Adrenal gland (tissue), 9 donors: ENCODE measurements at regions not wholly inside any gene's neighbourhood (a gene's known extent, or its start where the extent isn't known, plus 50 kb on each side); places are given as distances from the start of the nearest gene placed in this dataset.

Experiments
- DNase-seq, 7 donors: peaks; one replicate each; pipeline ENCODE4 v3.0.0-alpha.2; 2019 to 2020
- H3K27ac ChIP-seq, 5 donors: fragments of 200-600 bp; sonication (generic) in 4 of 5; 1 replicate in 3 of 5; 2 replicates in 2 of 5; pipeline versions ENCODE4 v1.5.1 to v1.8.0; 2016 to 2020; ENCODE audit warnings: mild to moderate bottlenecking in 1 of 5
- H3K27me3 ChIP-seq: fragments of 200-600 bp; 2 replicates; pipeline ENCODE4 v1.8.0; 2021
- H3K36me3 ChIP-seq, 2 donors: fragments of 200-600 bp; replicated peaks in 1 of 2; 1 replicate in 1 of 2; 2 replicates in 1 of 2; pipeline versions ENCODE4 v1.5.1 to v1.8.0; 2018 to 2022
- H3K4me1 ChIP-seq, 2 donors: fragments of 200-600 bp; replicated peaks in 1 of 2; 1 replicate in 1 of 2; 2 replicates in 1 of 2; pipeline versions ENCODE4 v1.5.1 to v1.8.0; 2018 to 2021
- H3K4me3 ChIP-seq, 4 donors: fragments of 200-600 bp; sonication (generic) in 3 of 4; one replicate each; pipeline ENCODE4 v1.5.1; 2016 to 2018
- H3K9me3 ChIP-seq, 3 donors: fragments of 200-600 bp; sonication (generic) in 1 of 3; replicated peaks in 1 of 3; 1 replicate in 2 of 3; 2 replicates in 1 of 3; pipeline versions ENCODE4 v1.5.1 to v1.8.0; 2016 to 2021
- CTCF ChIP-seq, 6 experiments: fragments of 450-650 bp in 4 of 6; fragments of 200-600 bp in 2 of 6; sonication (generic) in 1 of 6; IDR thresholded peaks; 1 replicate in 5 of 6; 2 replicates in 1 of 6; pipeline versions ENCODE4 v1.5.1 to v1.8.0; 2016 to 2021; ENCODE audit warnings: antibody characterized with exemption in 6 of 6, mild to moderate bottlenecking in 2 of 6, moderate library complexity in 1 of 6
- POLR2A ChIP-seq, 2 donors: fragments of 450-650 bp; IDR thresholded peaks; one replicate each; pipeline ENCODE4 v1.6.1; 2017; ENCODE audit warnings: antibody characterized with exemption in 2 of 2, mild to moderate bottlenecking in 2 of 2, moderate library complexity in 1 of 2
- WGBS, 4 donors: extraction: QIAGEN DNeasy Blood & Tissue Kit in 2 of 4; methylation state at CpG; one replicate each; pipeline versions ENCODE4 v1.1.5 to v1.1.7; 2013 to 2017; 5-methylcytosine and 5-hydroxymethylcytosine counted together
- intact Hi-C, 2 donors: fragments of 100-400 bp; cut with DNase I; formaldehyde crosslinking; loops; one replicate each; pipeline versions ENCODE4 v1.14.1 to v1.15.0; 2022 to 2023
- donor health status: healthy with polysubstance abuse.
- donor health status: Bipolar disorder and iron deficiency.
- donor health status: DM: yes; HTN: yes; CAD: no.
- donor health status: DM: no; HTN: no; CAD: no.
- donor health status: DM: no; HTN: no; CAD: no.

GRCh38 chr10:130487566-130487965 is 351.4 kb downstream of the GLRX3 start:
- no peak for DNase-seq
- no peaks in the 10 kb centered on the region for H3K4me1 ChIP-seq
- intact Hi-C loops, result no loop called here
- H3K27ac ChIP-seq, result no peak overlapping the region
- WGBS, 4 donors, result 65 to 75% (median 71%) methylated on average over 5 to 6 of the region's 6 CpGs
- no peaks in the 10 kb centered on the region for H3K9me3 ChIP-seq
- TF ChIP-seq POLR2A (IDR thresholded peaks at IDR 0.05), result no peak
- TF ChIP-seq CTCF (IDR thresholded peaks at IDR 0.05), result no peak
- H3K27me3 ChIP-seq, result no peaks in the 10 kb centered on the region
- H3K4me3 ChIP-seq, result no peak overlapping the region
- H3K36me3 ChIP-seq, result no peaks in the 10 kb centered on the region

GRCh38 chr10:130489891-130490290 is 353.7 kb downstream of the GLRX3 start:
- Histone ChIP-seq H3K4me3 (no peak overlapping the region), H3K4me1 (no peaks in the 10 kb centered on the region), H3K36me3 (no peaks in the 10 kb centered on the region), H3K27ac (no peak overlapping the region), H3K27me3 (no peaks in the 10 kb centered on the region), H3K9me3 (no peaks in the 10 kb centered on the region)
- intact Hi-C loops, result no loop called here
- no peak for DNase-seq
- TF ChIP-seq CTCF (IDR thresholded peaks at IDR 0.05) (no peak), POLR2A (IDR thresholded peaks at IDR 0.05) (no peak)
- 62 to 71% (median 65%) methylated on average over 5 of the region's 5 CpGs for WGBS, 4 donors

- intact Hi-C loops, result no loop called here
- Histone ChIP-seq H3K27me3 (no peaks in the 10 kb centered on the region), H3K27ac (no peak overlapping the region), H3K4me1 (no peaks in the 10 kb centered on the region), H3K36me3 (no peaks in the 10 kb centered on the region), H3K9me3 (no peaks in the 10 kb centered on the region), H3K4me3 (no peak overlapping the region)
- 50 to 78% (median 66%) methylated on average over 4 to 5 of the region's 5 CpGs for WGBS, 4 donors
- TF ChIP-seq POLR2A (IDR thresholded peaks at IDR 0.05) (no peak), CTCF (IDR thresholded peaks at IDR 0.05) (no peak)
- no peak for DNase-seq
Measured at GRCh38 chr10:130491011-130491692, 355.0 kb downstream of the GLRX3 start.

- no peak for DNase-seq
- Histone ChIP-seq H3K4me1 (no peaks in the 10 kb centered on the region), H3K9me3 (no peaks in the 10 kb centered on the region), H3K4me3 (no peak overlapping the region), H3K27ac (no peak overlapping the region), H3K27me3 (no peaks in the 10 kb centered on the region), H3K36me3 (no peaks in the 10 kb centered on the region)
- 62 to 80% (median 67%) methylated on average over 7 of the region's 7 CpGs for WGBS, 4 donors
- intact Hi-C loops, result no loop called here
- no peak for TF ChIP-seq POLR2A (IDR thresholded peaks at IDR 0.05)
- TF ChIP-seq CTCF (IDR thresholded peaks at IDR 0.05), result no peak
Measured at GRCh38 chr10:130491693-130492050, 355.5 kb downstream of the GLRX3 start.
